HAP-1 (cell line): ENCODE measurements at regions not wholly inside any gene's neighbourhood (a gene's known extent, or its start where the extent isn't known, plus 50 kb on each side); places are given as distances from the start of the nearest gene placed in this dataset.
A peak's percentile ranks its signal among the peaks of the same experiment; 100 is the strongest.

ENCODE experiments used
- DNase-seq, 2 experiments: peaks; one replicate each; pipeline ENCODE4 v3.0.0-alpha.2; 2016 to 2020; ENCODE audit warnings: low spot score in 2 of 2
- H3K27me3 ChIP-seq: fragments of 250-450 bp; sonication (Bioruptor Pico); 2 replicates; pipeline ENCODE4 v1.5.1; 2020; ENCODE audit warnings: low read depth, mild to moderate bottlenecking, moderate library complexity
- H3K36me3 ChIP-seq: fragments of 250-450 bp; sonication (Bioruptor Pico); replicated peaks from 2 replicates; pipeline ENCODE4 v1.5.1; 2020; ENCODE audit warnings: mild to moderate bottlenecking
- H3K4me1 ChIP-seq: fragments of 250-450 bp; sonication (Bioruptor Pico); 2 replicates; pipeline ENCODE4 v1.5.1; 2020; ENCODE audit warnings: mild to moderate bottlenecking
- H3K4me3 ChIP-seq: fragments of 250-450 bp; sonication (Bioruptor Pico); 2 replicates; pipeline ENCODE4 v1.5.1; 2020; ENCODE audit warnings: mild to moderate bottlenecking, moderate library complexity
- H3K9me3 ChIP-seq: fragments of 250-450 bp; sonication (Bioruptor Pico); 2 replicates; pipeline ENCODE4 v1.5.1; 2020; ENCODE audit warnings: mild to moderate bottlenecking, moderate library complexity
- in situ Hi-C: fragments of 300-500 bp; cut with MboI; formaldehyde crosslinking; loops from 3 replicates; pipeline ENCODE4 v1.14.3; 2020; ENCODE audit warnings: low sequenced_read_pairs, inconsistent platforms, mixed read lengths

DNA sequence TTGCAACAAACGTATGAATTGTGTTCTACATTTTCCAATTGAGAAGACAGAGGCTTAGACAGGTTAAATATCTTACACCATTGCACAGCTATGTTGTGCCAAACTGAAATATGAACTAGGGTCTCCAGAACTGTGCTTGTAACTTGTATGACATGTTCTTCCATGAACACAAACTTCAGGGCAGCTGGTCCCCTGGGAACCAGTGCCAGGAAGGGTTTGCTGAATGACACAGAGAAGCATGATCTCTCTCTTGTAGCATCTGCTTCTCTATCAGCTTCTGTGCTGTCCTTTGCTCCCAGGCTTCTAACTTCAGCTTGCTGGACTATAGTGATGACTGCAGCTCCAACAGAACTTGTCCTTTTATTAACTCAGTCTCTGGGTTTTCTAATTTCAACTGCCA, 385.5 kb downstream of the SIPA1L2 start:
- H3K36me3 ChIP-seq: no peaks in the 10 kb centered on the region
- H3K4me1 ChIP-seq: peaks cover 18% of the 10 kb centered on the region
- no peak overlapping the region for H3K4me3 ChIP-seq
- H3K9me3 ChIP-seq: no peaks in the 10 kb centered on the region
- in situ Hi-C loops: no loop called here
- H3K27me3 ChIP-seq: no peaks in the 10 kb centered on the region
- DNase-seq: peak in 1 of 2 experiments; percentile 61

DNA sequence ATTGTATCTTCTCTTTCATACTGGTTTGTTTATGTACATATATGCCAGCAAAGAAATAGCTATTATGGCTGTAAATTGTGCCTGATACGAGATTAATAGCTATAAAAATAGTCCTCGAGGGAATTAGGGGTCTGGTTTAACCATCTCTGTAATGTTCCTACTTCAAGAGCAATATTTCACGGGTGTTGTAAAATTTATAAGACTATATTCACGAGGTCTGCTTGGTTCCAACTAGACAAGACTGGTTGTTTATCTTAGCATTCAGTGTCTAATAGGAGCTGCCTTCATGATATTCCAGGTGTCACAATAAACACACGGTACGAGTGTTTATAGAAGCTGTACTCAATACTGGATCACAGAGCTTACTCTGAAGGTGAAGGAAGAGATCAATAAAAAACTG, 389.9 kb downstream of the SIPA1L2 start:
- DNase-seq: no peak
- in situ Hi-C loops: no loop called here

GRCh38 chr1:232239522-232239921, 390.4 kb downstream of the SIPA1L2 start:
- no peaks in the 10 kb centered on the region for H3K27me3 ChIP-seq
- in situ Hi-C loops: no loop called here
- H3K4me1 ChIP-seq: peaks cover 14% of the 10 kb centered on the region
- no peak for DNase-seq
- no peak overlapping the region for H3K4me3 ChIP-seq
- no peaks in the 10 kb centered on the region for H3K9me3 ChIP-seq
- H3K36me3 ChIP-seq: no peaks in the 10 kb centered on the region

More for the DNA sequence above, 389.9 kb downstream of the SIPA1L2 start:
- no peak overlapping the region for H3K4me3 ChIP-seq
- H3K4me1 ChIP-seq: peaks cover 18% of the 10 kb centered on the region
- no peaks in the 10 kb centered on the region for H3K9me3 ChIP-seq
- H3K27me3 ChIP-seq: no peaks in the 10 kb centered on the region
- no peaks in the 10 kb centered on the region for H3K36me3 ChIP-seq

DNA sequence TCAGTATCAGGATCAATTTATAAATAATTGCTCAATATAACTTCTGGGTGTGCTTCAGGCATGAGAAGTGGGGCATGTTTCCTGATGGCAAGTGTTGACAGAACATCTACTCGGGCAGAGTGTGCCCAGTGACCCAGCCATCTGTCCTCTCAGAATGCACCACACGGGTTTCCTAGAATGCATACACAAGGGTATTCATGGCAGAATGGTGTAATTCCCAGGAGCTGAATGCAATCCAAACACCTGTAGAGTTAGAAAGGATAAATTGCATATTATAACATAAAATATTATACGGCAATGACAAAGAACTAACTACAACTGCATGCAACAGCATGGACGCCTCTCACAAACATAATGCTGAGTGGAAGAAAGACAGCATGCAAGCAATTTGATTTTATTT, 391.9 kb downstream of the SIPA1L2 start:
- no peak for DNase-seq
- no peaks in the 10 kb centered on the region for H3K4me1 ChIP-seq
- no peaks in the 10 kb centered on the region for H3K27me3 ChIP-seq
- H3K9me3 ChIP-seq: no peaks in the 10 kb centered on the region
- H3K36me3 ChIP-seq: no peaks in the 10 kb centered on the region
- no peak overlapping the region for H3K4me3 ChIP-seq
- in situ Hi-C loops: no loop called here

DNA sequence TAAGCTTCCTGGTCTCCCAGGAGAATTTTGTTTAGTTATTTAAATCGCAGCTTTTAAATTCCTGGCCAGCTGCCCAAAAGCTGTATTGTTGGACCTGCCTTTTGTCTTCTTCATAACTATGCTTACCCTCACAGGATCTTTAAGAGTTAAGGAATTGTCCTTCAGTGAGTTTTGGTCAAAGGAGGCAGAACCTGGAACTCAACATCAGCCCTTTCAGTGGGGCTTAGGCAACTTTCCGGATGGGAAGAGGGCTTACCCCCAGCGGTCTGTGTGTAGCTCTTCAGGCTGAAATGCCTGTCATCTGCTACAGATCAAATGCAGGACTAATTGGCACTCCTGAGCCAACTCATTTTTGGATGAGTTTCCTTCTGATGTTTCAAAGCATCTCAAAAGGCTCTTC, 402.6 kb downstream of the SIPA1L2 start:
- no peaks in the 10 kb centered on the region for H3K36me3 ChIP-seq
- H3K4me3 ChIP-seq: no peak overlapping the region
- no peaks in the 10 kb centered on the region for H3K27me3 ChIP-seq
- H3K4me1 ChIP-seq: peaks cover 20% of the 10 kb centered on the region
- H3K9me3 ChIP-seq: no peaks in the 10 kb centered on the region
- in situ Hi-C loops: no loop called here
- peak; percentile 85 to 92 for DNase-seq

DNA sequence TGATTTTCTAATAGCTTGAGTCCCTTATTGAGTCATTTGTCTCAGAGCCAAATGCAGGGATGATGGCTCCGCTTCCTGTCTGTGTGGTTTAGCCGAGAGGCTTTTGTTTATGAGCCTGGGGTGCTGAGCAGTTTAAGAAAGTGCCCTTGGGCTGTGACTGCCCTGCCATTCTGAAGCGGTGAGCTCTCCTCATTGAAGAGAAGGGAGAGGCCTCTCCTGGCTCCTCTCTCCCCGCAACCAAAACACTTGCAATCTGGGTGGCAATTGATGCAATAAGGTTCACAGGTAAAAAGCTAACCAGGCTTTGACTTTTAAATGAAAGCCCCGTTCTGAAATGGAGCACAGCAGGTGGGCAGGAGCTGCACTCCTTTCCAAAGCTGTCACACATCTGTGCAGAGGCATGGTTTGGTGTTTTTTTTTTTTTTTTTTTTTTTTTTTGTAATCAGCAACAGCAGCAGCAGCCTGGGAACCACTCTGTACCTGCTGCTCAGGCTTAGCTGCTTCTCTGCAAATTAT, 403.7 kb downstream of the SIPA1L2 start:
- no peaks in the 10 kb centered on the region for H3K27me3 ChIP-seq
- no peak overlapping the region for H3K4me3 ChIP-seq
- H3K9me3 ChIP-seq: no peaks in the 10 kb centered on the region
- H3K36me3 ChIP-seq: no peaks in the 10 kb centered on the region
- DNase-seq: peak; percentile 43 to 55
- in situ Hi-C loops: no loop called here
- H3K4me1 ChIP-seq: peaks cover 20% of the 10 kb centered on the region

- no peak for DNase-seq
- H3K9me3 ChIP-seq: no peaks in the 10 kb centered on the region
- no peaks in the 10 kb centered on the region for H3K36me3 ChIP-seq
- in situ Hi-C loops: no loop called here
- H3K4me1 ChIP-seq: peaks cover 20% of the 10 kb centered on the region
- H3K4me3 ChIP-seq: no peak overlapping the region
- H3K27me3 ChIP-seq: no peaks in the 10 kb centered on the region
These were observed 404.4 kb downstream of the SIPA1L2 start for GRCh38 chr1:232225336-232226131.

DNA sequence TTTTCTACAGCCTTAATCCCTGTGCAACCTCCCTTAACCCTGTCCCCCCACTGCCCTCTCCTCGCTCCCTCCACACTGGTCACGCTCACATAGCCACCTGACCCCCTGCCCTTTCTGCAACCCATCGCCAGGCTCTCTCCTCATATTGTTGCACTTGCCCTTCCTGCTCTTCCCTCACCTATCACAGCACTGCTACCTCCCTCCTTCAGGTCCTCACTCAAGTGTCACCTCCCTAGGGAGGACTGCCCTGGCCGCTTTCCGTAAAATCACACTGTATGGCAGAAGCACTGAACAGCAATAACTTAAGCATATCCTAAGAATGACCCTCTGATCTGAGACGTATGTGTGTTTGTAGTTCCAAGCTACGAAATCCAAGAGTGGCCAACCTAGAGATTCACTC, 406.0 kb downstream of the SIPA1L2 start:
- Histone ChIP-seq H3K9me3 (no peaks in the 10 kb centered on the region), H3K36me3 (no peaks in the 10 kb centered on the region), H3K27me3 (no peaks in the 10 kb centered on the region), H3K4me1 (peaks cover 20% of the 10 kb centered on the region), H3K4me3 (no peak overlapping the region)
- in situ Hi-C loops: no loop called here
- no peak for DNase-seq

DNA sequence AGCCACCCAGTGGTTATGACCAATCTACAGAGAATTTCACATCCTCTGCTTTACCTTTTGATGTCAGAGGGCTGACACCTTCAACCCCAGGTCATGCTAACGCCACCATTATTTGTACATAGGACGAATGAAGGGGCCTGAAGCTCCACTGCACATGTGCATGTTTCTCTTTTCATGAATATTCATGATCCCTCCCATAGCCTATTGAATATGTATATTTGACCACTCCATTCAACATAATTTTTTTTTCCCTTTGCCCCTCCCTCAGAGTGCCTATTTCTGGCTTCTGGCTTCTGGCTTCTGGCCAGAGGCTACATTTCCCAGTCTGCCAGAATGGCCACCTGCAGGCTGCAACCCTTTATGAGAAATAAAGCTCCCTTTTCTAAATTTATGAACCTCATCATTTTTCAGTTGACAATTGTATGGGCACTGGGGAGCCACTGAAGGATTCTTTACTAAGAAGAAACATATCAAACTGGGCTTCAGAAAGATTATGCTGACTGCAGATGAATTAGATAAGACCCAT, 406.7 kb downstream of the SIPA1L2 start:
- in situ Hi-C loops: no loop called here
- H3K4me1 ChIP-seq: peaks cover 20% of the 10 kb centered on the region
- H3K27me3 ChIP-seq: no peaks in the 10 kb centered on the region
- H3K4me3 ChIP-seq: no peak overlapping the region
- no peaks in the 10 kb centered on the region for H3K36me3 ChIP-seq
- DNase-seq: no peak
- no peaks in the 10 kb centered on the region for H3K9me3 ChIP-seq

- DNase-seq: no peak
- Histone ChIP-seq H3K4me1 (peaks cover 17% of the 10 kb centered on the region), H3K4me3 (no peak overlapping the region), H3K9me3 (no peaks in the 10 kb centered on the region), H3K27me3 (no peaks in the 10 kb centered on the region), H3K36me3 (no peaks in the 10 kb centered on the region)
- in situ Hi-C loops: no loop called here
These were observed 407.3 kb downstream of the SIPA1L2 start for GRCh38 chr1:232222614-232223013.

DNA sequence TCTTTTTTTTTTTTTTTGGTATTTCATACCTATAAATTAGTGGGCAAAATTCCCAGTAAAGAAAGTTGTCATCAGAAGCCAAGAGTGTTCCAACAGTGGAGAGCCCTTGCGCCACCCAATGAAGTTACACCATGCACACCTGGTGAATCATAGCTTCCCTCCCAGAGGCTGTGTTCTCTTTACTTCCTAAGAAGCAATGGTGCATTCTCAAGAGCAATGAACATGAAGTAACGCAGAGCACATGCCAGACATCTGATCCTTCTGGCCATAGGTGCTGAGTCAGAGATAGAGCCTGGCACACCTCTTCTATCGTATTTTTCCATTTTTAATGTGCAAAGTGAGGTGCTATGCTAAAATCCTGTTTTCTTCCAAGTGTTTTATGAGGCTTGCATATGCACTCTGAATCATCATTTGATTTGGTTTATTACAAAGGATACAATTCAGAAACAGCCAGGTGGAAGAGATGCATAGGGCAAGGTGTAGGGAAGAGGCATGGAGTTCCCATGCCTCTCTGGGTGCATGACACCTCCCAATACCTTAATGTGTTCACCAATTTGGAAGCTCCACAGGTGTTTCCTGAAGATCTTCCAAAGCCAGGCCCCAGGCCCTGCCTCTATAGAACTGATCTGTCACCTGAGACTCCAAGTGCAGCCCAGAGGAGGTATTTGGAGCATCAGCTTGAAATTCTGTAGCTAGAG, 408.0 kb downstream of the SIPA1L2 start:
- Histone ChIP-seq H3K36me3 (no peaks in the 10 kb centered on the region), H3K4me1 (peaks cover 10% of the 10 kb centered on the region), H3K27me3 (no peaks in the 10 kb centered on the region), H3K4me3 (no peak overlapping the region), H3K9me3 (no peaks in the 10 kb centered on the region)
- in situ Hi-C loops: no loop called here
- no peak for DNase-seq

- no peak for DNase-seq
- no peaks in the 10 kb centered on the region for H3K27me3 ChIP-seq
- in situ Hi-C loops: no loop called here
These were observed 410.7 kb downstream of the SIPA1L2 start for GRCh38 chr1:232218955-232219865.

GRCh38 chr1:232213928-232214327, 416.0 kb downstream of the SIPA1L2 start:
- Histone ChIP-seq H3K9me3 (no peaks in the 10 kb centered on the region), H3K4me1 (peaks cover 9% of the 10 kb centered on the region), H3K4me3 (no peak overlapping the region), H3K36me3 (no peaks in the 10 kb centered on the region), H3K27me3 (no peaks in the 10 kb centered on the region)
- in situ Hi-C loops: no loop called here
- no peak for DNase-seq

More at GRCh38 chr1:232218955-232219865, 410.7 kb downstream of the SIPA1L2 start:
- no peak overlapping the region for H3K4me3 ChIP-seq
- H3K4me1 ChIP-seq: no peaks in the 10 kb centered on the region
- H3K36me3 ChIP-seq: no peaks in the 10 kb centered on the region
- no peaks in the 10 kb centered on the region for H3K9me3 ChIP-seq
